ENCODE measurements at regions not wholly inside any gene's neighbourhood (a gene's known extent, or its start where the extent isn't known, plus 50 kb on each side); places are given as distances from the start of the nearest gene placed in this dataset.

- no peak for TF ChIP-seq POLR2A (IDR thresholded peaks at IDR 0.05; ENCODE audit: control extremely low read depth in 1 of 2, low read depth in 2 of 2, low read length in 2 of 2)
- TF ChIP-seq, protein P1, sequence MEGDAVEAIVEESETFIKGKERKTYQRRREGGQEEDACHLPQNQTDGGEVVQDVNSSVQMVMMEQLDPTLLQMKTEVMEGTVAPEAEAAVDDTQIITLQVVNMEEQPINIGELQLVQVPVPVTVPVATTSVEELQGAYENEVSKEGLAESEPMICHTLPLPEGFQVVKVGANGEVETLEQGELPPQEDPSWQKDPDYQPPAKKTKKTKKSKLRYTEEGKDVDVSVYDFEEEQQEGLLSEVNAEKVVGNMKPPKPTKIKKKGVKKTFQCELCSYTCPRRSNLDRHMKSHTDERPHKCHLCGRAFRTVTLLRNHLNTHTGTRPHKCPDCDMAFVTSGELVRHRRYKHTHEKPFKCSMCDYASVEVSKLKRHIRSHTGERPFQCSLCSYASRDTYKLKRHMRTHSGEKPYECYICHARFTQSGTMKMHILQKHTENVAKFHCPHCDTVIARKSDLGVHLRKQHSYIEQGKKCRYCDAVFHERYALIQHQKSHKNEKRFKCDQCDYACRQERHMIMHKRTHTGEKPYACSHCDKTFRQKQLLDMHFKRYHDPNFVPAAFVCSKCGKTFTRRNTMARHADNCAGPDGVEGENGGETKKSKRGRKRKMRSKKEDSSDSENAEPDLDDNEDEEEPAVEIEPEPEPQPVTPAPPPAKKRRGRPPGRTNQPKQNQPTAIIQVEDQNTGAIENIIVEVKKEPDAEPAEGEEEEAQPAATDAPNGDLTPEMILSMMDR (IDR thresholded peaks at IDR 0.05; ENCODE audit: control extremely low read depth in 1 of 3, insufficient read depth in 1 of 3, low read depth in 1 of 3, low read length in 3 of 3): no peak
- no peak for TF ChIP-seq POLR2AphosphoS5 (IDR thresholded peaks at IDR 0.05; ENCODE audit: low read depth, low read length)
- no peak for TF ChIP-seq EP300 (IDR thresholded peaks at IDR 0.05; ENCODE audit: borderline replicate concordance in 1 of 2, low read depth in 2 of 2, low read length in 2 of 2)
- no peak for TF ChIP-seq RFX5 (IDR thresholded peaks at IDR 0.05; ENCODE audit: borderline replicate concordance, low read depth, low read length)
- TF ChIP-seq MAX (IDR thresholded peaks at IDR 0.05): no peak
These were observed 198.3 kb upstream of the CNTN3 start for GRCh38 chr3:74812756-74813155.
